IMR-90 (cell line): ENCODE measurements at regions not wholly inside any gene's neighbourhood (a gene's known extent, or its start where the extent isn't known, plus 50 kb on each side); places are given as distances from the start of the nearest gene placed in this dataset.
"Not testable (repeated sequence)": the region's sequence is repeated elsewhere in the genome, so short reads cannot be mapped to it uniquely, and the experiment has no call there.

Source experiments
- ATAC-seq: fragments of 200-7000 bp; cut with Tn5 transposase; 2 replicates; pipeline ENCODE4 v1.9.1; 2020; ENCODE audit warnings: low read depth, mild to moderate bottlenecking, moderate library complexity
- BruUV-seq: library from RNA; stranded (reverse); fragments of 400-500 nt; replicated peaks from 2 replicates; lab custom pipeline; 2021; lab: Mats Ljungman, UMichigan
- CTCF ChIA-PET: fragments of 300-600 bp; formaldehyde crosslinking; extraction: SDS; loops from one replicate; lab custom pipeline; 2021; ENCODE audit warnings: antibody characterized with exemption; lab: Yijun Ruan, JAX
- POLR2A ChIA-PET: fragments of 300-600 bp; sonication (Branson Sonifier 250); formaldehyde crosslinking; loops from one replicate; lab custom pipeline; 2022; ENCODE audit warnings: antibody characterized with exemption; ENCODE audit not compliant: unreplicated experiment; lab: Charles Lee
- DNase-seq: peaks from one replicate; pipeline ENCODE4 v3.0.0; 2013
- H2AFZ ChIP-seq: replicated peaks from 2 replicates; pipeline ENCODE3; 2013; ENCODE audit warnings: low read length, mild to moderate bottlenecking; ENCODE audit not compliant: poor library complexity
- H2AK5ac ChIP-seq: 2 replicates; pipeline ENCODE4 v1.6.1; 2013; ENCODE audit warnings: low read depth, low read length, inconsistent platforms
- H2AK9ac ChIP-seq: replicated peaks from 2 replicates; pipeline ENCODE3; 2013; ENCODE audit warnings: mild to moderate bottlenecking, low read depth, low read length, moderate library complexity; ENCODE audit not compliant: poor library complexity
- H2BK120ac ChIP-seq: 2 replicates; pipeline ENCODE4 v1.6.1; 2013; ENCODE audit warnings: low read depth, low read length, inconsistent platforms
- H2BK15ac ChIP-seq: 3 replicates; pipeline ENCODE4 v1.6.1; 2013; ENCODE audit warnings: low read depth, low read length, inconsistent platforms
- H2BK20ac ChIP-seq: 2 replicates; pipeline ENCODE4 v1.6.1; 2013; ENCODE audit warnings: low read depth, mild to moderate bottlenecking, inconsistent platforms, low read length, moderate library complexity
- H2BK5ac ChIP-seq: 2 replicates; pipeline ENCODE4 v1.6.1; 2013; ENCODE audit warnings: mild to moderate bottlenecking, low read depth, low read length, inconsistent platforms; ENCODE audit not compliant: poor library complexity, severe bottlenecking
- H3K14ac ChIP-seq: replicated peaks from 2 replicates; pipeline ENCODE4 v1.6.1; 2013; ENCODE audit warnings: low read depth, low read length, inconsistent platforms
- H3K18ac ChIP-seq: 2 replicates; pipeline ENCODE4 v1.6.1; 2013; ENCODE audit warnings: low read depth, low read length, control low read depth
- H3K23ac ChIP-seq: 2 replicates; pipeline ENCODE4 v1.6.1; 2013; ENCODE audit warnings: low read depth, low read length, inconsistent platforms
- H3K27ac ChIP-seq: 2 replicates; pipeline ENCODE4 v1.5.1; 2013; ENCODE audit warnings: mild to moderate bottlenecking, control low read depth, low read length; ENCODE audit not compliant: insufficient read depth
- H3K27me3 ChIP-seq: 2 replicates; pipeline ENCODE4 v1.6.1; 2013; ENCODE audit warnings: low read length; ENCODE audit not compliant: control insufficient read depth, insufficient read depth
- H3K36me3 ChIP-seq: 2 replicates; pipeline ENCODE4 v1.6.1; 2013; ENCODE audit warnings: low read length, mixed read lengths; ENCODE audit not compliant: control insufficient read depth, insufficient read depth
- H3K4ac ChIP-seq: 2 replicates; pipeline ENCODE4 v1.6.1; 2013; ENCODE audit warnings: low read depth, low read length, inconsistent platforms
- H3K4me1 ChIP-seq: 2 replicates; pipeline ENCODE4 v1.6.1; 2013; ENCODE audit warnings: low read length, mixed read lengths; ENCODE audit not compliant: control insufficient read depth, insufficient read depth
- H3K4me2 ChIP-seq: 2 replicates; pipeline ENCODE4 v1.6.1; 2013; ENCODE audit warnings: low read depth, mild to moderate bottlenecking, control low read depth, low read length, moderate library complexity
- H3K4me3 ChIP-seq: 2 replicates; pipeline ENCODE4 v1.5.1; 2013; ENCODE audit warnings: low read depth, mild to moderate bottlenecking, control low read depth, low read length, moderate library complexity; ENCODE audit not compliant: insufficient read depth
- H3K56ac ChIP-seq: 2 replicates; pipeline ENCODE4 v1.6.1; 2013; ENCODE audit warnings: low read length, inconsistent platforms; ENCODE audit not compliant: insufficient read depth; ENCODE audit errors: extremely low read depth
- H3K79me1 ChIP-seq, 2 experiments: 2 replicates each; pipeline ENCODE4 v1.6.1; 2013; ENCODE audit warnings: low read length in 2 of 2, inconsistent platforms in 1 of 2, low read depth in 1 of 2
- H3K9ac ChIP-seq: 2 replicates; pipeline ENCODE4 v1.6.1; 2013; ENCODE audit warnings: low read depth, low read length, control low read depth
- H3K9me1 ChIP-seq: 2 replicates; pipeline ENCODE4 v1.6.1; 2013; ENCODE audit warnings: low read length, inconsistent platforms; ENCODE audit not compliant: insufficient read depth
- H3K9me3 ChIP-seq: 2 replicates; pipeline ENCODE4 v1.6.1; 2013; ENCODE audit warnings: low read length; ENCODE audit not compliant: control insufficient read depth, insufficient read depth
- H4K20me1 ChIP-seq: 2 replicates; pipeline ENCODE4 v1.6.1; 2013; ENCODE audit warnings: low read length, inconsistent platforms; ENCODE audit not compliant: insufficient read depth
- H4K5ac ChIP-seq: 2 replicates; pipeline ENCODE4 v1.6.1; 2013; ENCODE audit warnings: mild to moderate bottlenecking, low read depth, low read length, control low read depth
- H4K8ac ChIP-seq, 2 experiments: 2 replicates each; pipeline ENCODE4 v1.6.1; 2013; ENCODE audit warnings: low read depth in 2 of 2, low read length in 2 of 2, control low read depth in 1 of 2, inconsistent platforms in 1 of 2
- H4K91ac ChIP-seq: 2 replicates; pipeline ENCODE4 v1.6.1; 2013; ENCODE audit warnings: low read depth, low read length, inconsistent platforms; ENCODE audit not compliant: insufficient read depth
- WGBS, 2 experiments: methylation state at CpG; one replicate each; pipeline versions ENCODE4 v1.1.5 to v1.1.7; 2013; ENCODE audit warnings: missing lambda C conversion rate in 2 of 2; ENCODE audit not compliant: insufficient read length in 1 of 2; ENCODE audit errors: extremely low coverage in 2 of 2; 5-methylcytosine and 5-hydroxymethylcytosine counted together
- dilution Hi-C: fragments of 300-500 bp; cut with HindIII; formaldehyde crosslinking; loops from one replicate; pipeline ENCODE4 v1.14.3; 2018; ENCODE audit warnings: low sequenced_read_pairs; ENCODE audit not compliant: unreplicated experiment
- in situ Hi-C: fragments of 300-500 bp; cut with MboI; formaldehyde crosslinking; loops from 3 replicates; pipeline ENCODE4 v1.14.3; 2019; ENCODE audit warnings: low sequenced_read_pairs, inconsistent platforms, mixed read lengths
- intact Hi-C: fragments of 100-400 bp; cut with micrococcal nuclease; formaldehyde crosslinking; loops from 2 replicates; pipeline ENCODE4 v1.10.0; 2022

DNA sequence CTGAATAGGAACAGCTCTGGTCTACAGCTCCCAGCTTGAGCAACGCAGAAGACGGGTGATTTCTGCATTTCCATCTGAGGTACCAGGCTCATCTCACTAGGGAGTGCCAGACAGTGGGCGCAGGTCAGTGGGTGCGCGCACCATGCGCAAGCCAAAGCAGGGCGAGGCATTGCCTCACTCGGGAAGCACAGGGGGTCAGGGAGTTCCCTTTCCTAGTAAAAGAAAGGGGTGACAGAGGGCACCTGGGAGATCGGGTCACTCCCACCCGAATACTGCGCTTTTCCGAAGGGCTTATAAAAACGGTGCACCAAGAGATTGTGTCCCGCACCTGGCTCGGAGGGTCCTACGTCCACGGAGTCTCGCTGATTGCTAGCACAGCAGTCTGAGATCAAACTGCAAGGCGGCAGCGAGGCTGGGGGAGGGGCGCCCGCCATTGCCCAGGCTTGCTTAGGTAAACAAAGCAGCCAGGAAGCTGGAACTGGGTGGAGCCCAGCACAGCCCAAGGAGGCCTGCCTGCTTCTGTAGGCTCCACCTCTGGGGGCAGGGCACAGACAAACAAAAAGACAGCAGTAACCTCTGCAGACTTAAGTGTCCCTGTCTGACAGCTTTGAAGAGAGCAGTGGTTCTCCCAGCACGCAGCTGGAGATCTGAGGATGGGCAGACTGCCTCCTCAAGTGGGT, 599.2 kb downstream of the REEP3 start:
- dilution Hi-C loops, BruUV-seq: not testable (repeated sequence)

More for the DNA sequence above, 599.2 kb downstream of the REEP3 start:
- H4K20me1 ChIP-seq, H3K9me3 ChIP-seq, ATAC-seq, H3K14ac ChIP-seq, H3K56ac ChIP-seq, H3K4me1 ChIP-seq, H3K36me3 ChIP-seq, H3K79me1 ChIP-seq, H2AFZ ChIP-seq, H2AK9ac ChIP-seq, H3K9ac ChIP-seq, DNase-seq, in situ Hi-C loops, H3K27ac ChIP-seq, H4K5ac ChIP-seq, H3K4me2 ChIP-seq, H2BK120ac ChIP-seq, H2BK20ac ChIP-seq, H3K4ac ChIP-seq, intact Hi-C loops, H3K9me1 ChIP-seq, H2BK5ac ChIP-seq, H3K18ac ChIP-seq, H3K4me3 ChIP-seq, H4K91ac ChIP-seq, H3K27me3 ChIP-seq, CTCF ChIA-PET, H2AK5ac ChIP-seq, POLR2A ChIA-PET, H3K23ac ChIP-seq, H4K8ac ChIP-seq, H2BK15ac ChIP-seq: not testable (repeated sequence)
- no CpG with 5 or more reads among the region's 23 CpGs for WGBS, 2 experiments
